H1 (cell line): ENCODE measurements at regions not wholly inside any gene's neighbourhood (a gene's known extent, or its start where the extent isn't known, plus 50 kb on each side); places are given as distances from the start of the nearest gene placed in this dataset.

Experiments used
- BCL11A ChIP-seq, 2 experiments: IDR thresholded peaks; one replicate each; pipeline ENCODE4 v1.6.1; 2011; ENCODE audit warnings: low read depth in 2 of 2, low read length in 2 of 2, mild to moderate bottlenecking in 2 of 2
- BRCA1 ChIP-seq: IDR thresholded peaks from 2 replicates; pipeline ENCODE4 v1.6.1; 2012; ENCODE audit warnings: low read depth, low read length, improper control_type of control experiment
- EP300 ChIP-seq, 2 experiments: IDR thresholded peaks; 1 replicate in 1 of 2; 2 replicates in 1 of 2; pipeline ENCODE4 v1.6.1; 2011 to 2012; ENCODE audit warnings: low read depth in 2 of 2, low read length in 2 of 2, mild to moderate bottlenecking in 2 of 2, borderline replicate concordance in 1 of 2, inconsistent platforms in 1 of 2, moderate library complexity in 1 of 2
- FOSL1 ChIP-seq: IDR thresholded peaks from 2 replicates; pipeline ENCODE4 v1.6.1; 2011; ENCODE audit warnings: mild to moderate bottlenecking, low read depth, low read length, moderate library complexity; ENCODE audit not compliant: insufficient read depth
- JUN ChIP-seq: IDR thresholded peaks from 2 replicates; pipeline ENCODE4 v1.6.1; 2011; ENCODE audit warnings: low read depth, mild to moderate bottlenecking, improper control_type of control experiment, low read length
- POLR2A ChIP-seq, 2 experiments: IDR thresholded peaks; 1 replicate in 1 of 2; 2 replicates in 1 of 2; pipeline ENCODE4 v1.6.1; 2011; ENCODE audit warnings: low read depth in 2 of 2, low read length in 2 of 2, mild to moderate bottlenecking in 2 of 2; ENCODE audit errors: control extremely low read depth in 1 of 2
- SIRT6 ChIP-seq: IDR thresholded peaks from one replicate; pipeline ENCODE4 v1.7.1; 2012; ENCODE audit warnings: low read length, inconsistent platforms
- TF ChIP-seq, protein P1 (sequence below), 3 experiments: IDR thresholded peaks; 1 replicate in 2 of 3; 2 replicates in 1 of 3; pipeline versions ENCODE4 v1.5.1 to v1.6.1; 2011; ENCODE audit warnings: low read length in 3 of 3, mild to moderate bottlenecking in 3 of 3, inconsistent platforms in 2 of 3, low read depth in 1 of 3, moderate library complexity in 1 of 3; ENCODE audit not compliant: insufficient read depth in 1 of 3; ENCODE audit errors: control extremely low read depth in 1 of 3

DNA sequence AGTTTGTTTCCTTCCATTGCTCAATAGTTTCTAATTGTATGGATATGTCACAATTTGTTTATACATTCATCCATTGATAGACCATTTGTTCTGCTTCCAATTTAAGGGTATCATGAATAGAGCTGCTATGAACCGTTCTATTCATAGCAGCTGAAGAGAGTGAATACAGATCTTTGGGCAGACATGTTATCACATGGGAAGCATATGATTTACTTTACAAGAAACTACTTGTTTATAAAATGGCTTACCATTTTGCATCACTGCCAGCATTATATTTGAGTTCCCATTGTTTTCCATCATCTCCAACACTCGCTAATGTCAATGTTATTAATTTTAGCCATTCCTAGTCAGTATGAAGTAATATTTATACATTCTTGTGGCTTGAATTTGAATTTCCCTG is 549.0 kb downstream of the MAT2B start:
- TF ChIP-seq BRCA1 = no peak
- TF ChIP-seq JUN = no peak
- no peak for TF ChIP-seq EP300 (IDR thresholded peaks at IDR 0.05; ENCODE audit: borderline replicate concordance in 1 of 2, low read depth in 2 of 2, low read length in 2 of 2)
- TF ChIP-seq, protein P1, sequence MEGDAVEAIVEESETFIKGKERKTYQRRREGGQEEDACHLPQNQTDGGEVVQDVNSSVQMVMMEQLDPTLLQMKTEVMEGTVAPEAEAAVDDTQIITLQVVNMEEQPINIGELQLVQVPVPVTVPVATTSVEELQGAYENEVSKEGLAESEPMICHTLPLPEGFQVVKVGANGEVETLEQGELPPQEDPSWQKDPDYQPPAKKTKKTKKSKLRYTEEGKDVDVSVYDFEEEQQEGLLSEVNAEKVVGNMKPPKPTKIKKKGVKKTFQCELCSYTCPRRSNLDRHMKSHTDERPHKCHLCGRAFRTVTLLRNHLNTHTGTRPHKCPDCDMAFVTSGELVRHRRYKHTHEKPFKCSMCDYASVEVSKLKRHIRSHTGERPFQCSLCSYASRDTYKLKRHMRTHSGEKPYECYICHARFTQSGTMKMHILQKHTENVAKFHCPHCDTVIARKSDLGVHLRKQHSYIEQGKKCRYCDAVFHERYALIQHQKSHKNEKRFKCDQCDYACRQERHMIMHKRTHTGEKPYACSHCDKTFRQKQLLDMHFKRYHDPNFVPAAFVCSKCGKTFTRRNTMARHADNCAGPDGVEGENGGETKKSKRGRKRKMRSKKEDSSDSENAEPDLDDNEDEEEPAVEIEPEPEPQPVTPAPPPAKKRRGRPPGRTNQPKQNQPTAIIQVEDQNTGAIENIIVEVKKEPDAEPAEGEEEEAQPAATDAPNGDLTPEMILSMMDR (IDR thresholded peaks at IDR 0.05; ENCODE audit: control extremely low read depth in 1 of 3, insufficient read depth in 1 of 3, low read depth in 1 of 3, low read length in 3 of 3) = no peak
- TF ChIP-seq FOSL1 = no peak
- TF ChIP-seq POLR2A (IDR thresholded peaks at IDR 0.05; ENCODE audit: control extremely low read depth in 1 of 2, low read depth in 2 of 2, low read length in 2 of 2) = no peak
- no peak for TF ChIP-seq BCL11A (IDR thresholded peaks at IDR 0.05; ENCODE audit: low read depth in 2 of 2, low read length in 2 of 2)
- no peak for TF ChIP-seq SIRT6
